Spleen (tissue), 11 donors: ENCODE measurements at regions not wholly inside any gene's neighbourhood (a gene's known extent, or its start where the extent isn't known, plus 50 kb on each side); places are given as distances from the start of the nearest gene placed in this dataset.

ENCODE experiments used
- DNase-seq: peaks from one replicate; pipeline ENCODE4 v3.0.0-alpha.2; 2020
- H3K27ac ChIP-seq, 8 donors: fragments of 200-600 bp; sonication (generic) in 7 of 8; 1 replicate in 4 of 8; 2 replicates in 4 of 8; pipeline versions ENCODE4 v1.5.0 to v1.8.0; 2016 to 2021; ENCODE audit warnings: inconsistent platforms in 4 of 8, mild to moderate bottlenecking in 4 of 8, moderate library complexity in 1 of 8
- H3K27me3 ChIP-seq, 7 donors: fragments of 200-600 bp; sonication (generic) in 6 of 7; replicated peaks in 1 of 7; 1 replicate in 4 of 7; 2 replicates in 3 of 7; pipeline versions ENCODE4 v1.5.0 to v1.8.0; 2016 to 2021; ENCODE audit warnings: inconsistent platforms in 3 of 7, mild to moderate bottlenecking in 1 of 7
- H3K36me3 ChIP-seq, 6 donors: fragments of 200-600 bp; sonication (generic) in 5 of 6; 1 replicate in 4 of 6; 2 replicates in 2 of 6; pipeline versions ENCODE4 v1.5.0 to v1.8.0; 2016 to 2021; ENCODE audit warnings: inconsistent platforms in 2 of 6
- H3K4me1 ChIP-seq, 6 donors: fragments of 200-600 bp; sonication (generic) in 5 of 6; 1 replicate in 3 of 6; 2 replicates in 3 of 6; pipeline versions ENCODE4 v1.5.0 to v1.8.0; 2016 to 2021; ENCODE audit warnings: inconsistent platforms in 3 of 6
- H3K4me3 ChIP-seq, 8 donors: fragments of 200-600 bp; sonication (generic) in 7 of 8; 1 replicate in 4 of 8; 2 replicates in 4 of 8; pipeline versions ENCODE4 v1.5.0 to v1.8.0; 2016 to 2021; ENCODE audit warnings: inconsistent platforms in 4 of 8, mild to moderate bottlenecking in 4 of 8, moderate library complexity in 2 of 8
- H3K9me3 ChIP-seq, 8 donors: fragments of 200-600 bp; sonication (generic) in 7 of 8; 1 replicate in 4 of 8; 2 replicates in 4 of 8; pipeline versions ENCODE4 v1.5.0 to v1.8.0; 2016 to 2021; ENCODE audit warnings: inconsistent platforms in 4 of 8
- POLR2A ChIP-seq, 3 donors: fragments of 450-650 bp; IDR thresholded peaks; one replicate each; pipeline ENCODE4 v1.5.1; 2017; ENCODE audit warnings: antibody characterized with exemption in 3 of 3, mild to moderate bottlenecking in 1 of 3
- POLR2AphosphoS5 ChIP-seq, 3 donors: sonication (generic); formaldehyde crosslinking; IDR thresholded peaks; one replicate each; pipeline ENCODE4 v1.5.1; 2017; ENCODE audit warnings: antibody characterized with exemption in 3 of 3
- WGBS, 5 donors: extraction: QIAGEN DNeasy Blood & Tissue Kit in 3 of 5; methylation state at CpG; one replicate each; pipeline versions ENCODE4 v1.1.5 to v1.1.7; 2013 to 2018; 5-methylcytosine and 5-hydroxymethylcytosine counted together
- intact Hi-C: fragments of 100-400 bp; cut with DNase I; formaldehyde crosslinking; loops from one replicate; pipeline ENCODE4 v1.15.0; 2023; ENCODE audit warnings: low total_unique reads
- TF ChIP-seq, protein P1 (sequence below), 11 experiments: fragments of 200-600 bp in 7 of 11; fragments of 450-650 bp in 4 of 11; sonication (generic) in 4 of 11; IDR thresholded peaks in 8 of 11; conservative IDR thresholded peaks in 3 of 11; 1 replicate in 7 of 11; 2 replicates in 4 of 11; pipeline versions ENCODE4 v1.4.0 to v1.8.0; 2016 to 2021; ENCODE audit warnings: antibody characterized with exemption in 11 of 11, inconsistent platforms in 4 of 11, mild to moderate bottlenecking in 1 of 11
- donor health status: healthy with polysubstance abuse.
- donor health status: DM: no; HTN: no; CAD: no; lungs with moderate emphysema.
- donor health status: DM: no; HTN: no; CAD: no.
- donor health status: Bipolar disorder and iron deficiency.
- donor health status: healthy.
- donor health status: DM: no; HTN: no; CAD: no.
- donor health status: DM: yes; HTN: yes; CAD: no.

DNA sequence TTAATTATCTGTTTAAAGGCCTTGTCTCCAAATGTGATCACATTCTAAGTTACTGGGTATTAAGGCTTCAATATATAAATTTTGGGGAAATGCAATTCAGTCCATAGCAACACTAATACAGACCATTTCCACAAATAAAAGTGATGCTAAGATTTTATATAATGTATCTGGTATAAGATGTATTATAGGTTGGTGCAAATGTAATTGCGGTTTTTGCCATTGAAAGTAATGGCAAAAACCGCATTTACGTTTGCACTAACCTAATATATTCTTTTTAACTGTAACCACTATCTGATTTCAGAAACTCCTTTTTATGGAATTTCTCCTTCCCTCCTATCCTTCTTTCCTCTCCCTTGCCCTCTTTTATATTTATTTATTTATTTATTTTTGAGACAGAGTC is 1020.6 kb downstream of the BCL11A start:
- H3K4me3 ChIP-seq: no peak overlapping the region
- TF ChIP-seq, protein P1, sequence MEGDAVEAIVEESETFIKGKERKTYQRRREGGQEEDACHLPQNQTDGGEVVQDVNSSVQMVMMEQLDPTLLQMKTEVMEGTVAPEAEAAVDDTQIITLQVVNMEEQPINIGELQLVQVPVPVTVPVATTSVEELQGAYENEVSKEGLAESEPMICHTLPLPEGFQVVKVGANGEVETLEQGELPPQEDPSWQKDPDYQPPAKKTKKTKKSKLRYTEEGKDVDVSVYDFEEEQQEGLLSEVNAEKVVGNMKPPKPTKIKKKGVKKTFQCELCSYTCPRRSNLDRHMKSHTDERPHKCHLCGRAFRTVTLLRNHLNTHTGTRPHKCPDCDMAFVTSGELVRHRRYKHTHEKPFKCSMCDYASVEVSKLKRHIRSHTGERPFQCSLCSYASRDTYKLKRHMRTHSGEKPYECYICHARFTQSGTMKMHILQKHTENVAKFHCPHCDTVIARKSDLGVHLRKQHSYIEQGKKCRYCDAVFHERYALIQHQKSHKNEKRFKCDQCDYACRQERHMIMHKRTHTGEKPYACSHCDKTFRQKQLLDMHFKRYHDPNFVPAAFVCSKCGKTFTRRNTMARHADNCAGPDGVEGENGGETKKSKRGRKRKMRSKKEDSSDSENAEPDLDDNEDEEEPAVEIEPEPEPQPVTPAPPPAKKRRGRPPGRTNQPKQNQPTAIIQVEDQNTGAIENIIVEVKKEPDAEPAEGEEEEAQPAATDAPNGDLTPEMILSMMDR (IDR thresholded peaks at IDR 0.05 in 8 of 11, conservative IDR thresholded peaks at IDR 0.05 in 3 of 11): no peak
- no peak for TF ChIP-seq POLR2AphosphoS5 (IDR thresholded peaks at IDR 0.05)
- no peak for TF ChIP-seq POLR2A (IDR thresholded peaks at IDR 0.05)
- intact Hi-C loops: no loop called here

DNA sequence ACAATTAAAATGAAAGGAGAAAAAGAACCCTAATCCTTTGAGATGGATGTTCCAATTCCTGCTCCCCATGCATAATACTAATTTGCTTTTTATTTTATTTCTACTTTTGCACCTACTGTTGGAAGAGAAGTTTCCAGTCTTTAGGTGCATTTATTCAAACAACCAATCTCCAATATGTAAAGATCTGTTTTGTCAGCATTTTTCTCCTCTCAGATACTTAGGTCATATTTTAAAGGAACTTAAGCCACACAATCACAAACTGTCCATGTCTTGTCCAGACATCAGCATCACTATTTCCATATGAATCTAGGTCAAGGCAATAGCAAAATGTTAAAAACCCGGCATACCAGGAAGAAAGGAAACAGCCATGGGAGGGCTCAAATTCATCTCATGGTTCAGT is 1023.2 kb downstream of the BCL11A start:
- DNase-seq: no peak

More for the DNA sequence above, 1020.6 kb downstream of the BCL11A start:
- Histone ChIP-seq H3K27ac (no peak overlapping the region), H3K4me1 (no peaks in the 10 kb centered on the region), H3K27me3 (no peaks in the 10 kb centered on the region), H3K9me3 (peaks cover 0 to 20% (median 14%) of the 10 kb centered on the region in 8 donors), H3K36me3 (no peaks in the 10 kb centered on the region)
- DNase-seq: no peak
- WGBS, 5 donors: 89 to 99% (median 96%) methylated on average over 3 of the region's 3 CpGs

DNA sequence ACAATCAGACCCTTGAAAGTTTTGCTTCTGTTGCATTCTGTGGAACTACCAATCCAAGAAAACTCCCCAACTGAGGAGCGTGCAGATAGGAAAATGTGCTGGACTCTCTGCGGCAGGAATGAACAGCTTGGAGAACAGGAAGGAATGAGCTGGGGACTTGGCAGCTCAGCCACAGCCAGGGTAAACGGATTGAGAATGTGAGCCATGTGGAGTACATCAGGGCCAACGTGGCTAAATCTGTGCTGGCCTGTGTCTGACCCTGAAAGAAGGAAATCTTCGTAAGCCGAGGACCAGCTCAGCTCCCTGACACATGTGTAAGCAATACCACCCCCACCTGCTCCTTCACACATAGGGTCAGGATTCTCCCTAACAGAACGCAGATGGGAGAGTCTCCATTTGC is 1023.7 kb downstream of the BCL11A start:
- DNase-seq: no peak
- no peak for TF ChIP-seq POLR2AphosphoS5 (IDR thresholded peaks at IDR 0.05)
- no peak for TF ChIP-seq POLR2A (IDR thresholded peaks at IDR 0.05)
- TF ChIP-seq, protein P1 (IDR thresholded peaks at IDR 0.05 in 8 of 11, conservative IDR thresholded peaks at IDR 0.05 in 3 of 11): no peak
- intact Hi-C loops: no loop called here
- no peaks in the 10 kb centered on the region for H3K4me1 ChIP-seq
- WGBS, 5 donors: 56 to 78% (median 71%) methylated on average over 7 of the region's 7 CpGs
- no peak overlapping the region for H3K27ac ChIP-seq
- H3K27me3 ChIP-seq: no peaks in the 10 kb centered on the region
- no peak overlapping the region for H3K4me3 ChIP-seq
- peaks cover 0 to 25% (median 16%) of the 10 kb centered on the region in 8 donors for H3K9me3 ChIP-seq
- H3K36me3 ChIP-seq: no peaks in the 10 kb centered on the region

More for the DNA sequence above, 1023.2 kb downstream of the BCL11A start:
- intact Hi-C loops: no loop called here
- H3K27me3 ChIP-seq: no peaks in the 10 kb centered on the region
- no peaks in the 10 kb centered on the region for H3K4me1 ChIP-seq
- H3K27ac ChIP-seq: no peak overlapping the region
- TF ChIP-seq, protein P1 (IDR thresholded peaks at IDR 0.05 in 8 of 11, conservative IDR thresholded peaks at IDR 0.05 in 3 of 11): no peak
- TF ChIP-seq POLR2A (IDR thresholded peaks at IDR 0.05): no peak
- TF ChIP-seq POLR2AphosphoS5 (IDR thresholded peaks at IDR 0.05): no peak
- peaks cover 0 to 25% (median 16%) of the 10 kb centered on the region in 8 donors for H3K9me3 ChIP-seq
- no peak overlapping the region for H3K4me3 ChIP-seq
- 62 to 88% (median 73%) methylated on average over 1 of the region's 1 CpG for WGBS, 5 donors
- no peaks in the 10 kb centered on the region for H3K36me3 ChIP-seq

DNA sequence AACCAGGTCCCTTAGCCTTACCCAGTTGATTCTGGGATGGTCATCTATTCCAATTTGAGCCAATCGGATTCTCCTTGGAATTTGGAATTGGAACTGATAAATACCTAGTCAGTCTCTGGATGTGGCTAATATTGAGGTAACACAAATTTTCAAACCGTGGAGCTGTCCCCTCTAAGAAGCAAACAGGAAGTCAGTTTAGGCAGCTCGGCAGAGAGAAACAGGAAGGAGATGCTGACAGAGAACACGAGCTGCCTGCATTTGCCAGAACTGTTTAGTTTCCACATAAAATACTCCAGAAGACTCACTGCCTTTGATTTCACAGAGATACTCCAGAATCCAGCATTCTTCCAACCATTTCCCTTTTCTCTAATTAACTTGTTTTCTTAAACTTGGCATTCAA is 1024.9 kb downstream of the BCL11A start:
- Histone ChIP-seq H3K27me3 (no peaks in the 10 kb centered on the region), H3K36me3 (no peaks in the 10 kb centered on the region), H3K4me3 (no peak overlapping the region), H3K4me1 (no peaks in the 10 kb centered on the region), H3K9me3 (peaks cover 0 to 25% (median 16%) of the 10 kb centered on the region in 8 donors), H3K27ac (no peak overlapping the region)
- intact Hi-C loops: no loop called here
- no peak for TF ChIP-seq POLR2AphosphoS5 (IDR thresholded peaks at IDR 0.05)
- TF ChIP-seq, protein P1 (IDR thresholded peaks at IDR 0.05 in 8 of 11, conservative IDR thresholded peaks at IDR 0.05 in 3 of 11): no peak
- no peak for TF ChIP-seq POLR2A (IDR thresholded peaks at IDR 0.05)
- DNase-seq: no peak
- 25 to 40% (median 32%) methylated on average over 4 of the region's 4 CpGs for WGBS, 5 donors
